CD4-positive, alpha-beta T cell treated with Interleukin-15 for 1 hour (primary cell): ENCODE measurements at regions not wholly inside any gene's neighbourhood (a gene's known extent, or its start where the extent isn't known, plus 50 kb on each side); places are given as distances from the start of the nearest gene placed in this dataset.
"Not testable (repeated sequence)": the region's sequence is repeated elsewhere in the genome, so short reads cannot be mapped to it uniquely, and the experiment has no call there.

Source experiments
- DNase-seq: peaks from one replicate; pipeline ENCODE4 v3.0.0-alpha.2; 2020

DNA sequence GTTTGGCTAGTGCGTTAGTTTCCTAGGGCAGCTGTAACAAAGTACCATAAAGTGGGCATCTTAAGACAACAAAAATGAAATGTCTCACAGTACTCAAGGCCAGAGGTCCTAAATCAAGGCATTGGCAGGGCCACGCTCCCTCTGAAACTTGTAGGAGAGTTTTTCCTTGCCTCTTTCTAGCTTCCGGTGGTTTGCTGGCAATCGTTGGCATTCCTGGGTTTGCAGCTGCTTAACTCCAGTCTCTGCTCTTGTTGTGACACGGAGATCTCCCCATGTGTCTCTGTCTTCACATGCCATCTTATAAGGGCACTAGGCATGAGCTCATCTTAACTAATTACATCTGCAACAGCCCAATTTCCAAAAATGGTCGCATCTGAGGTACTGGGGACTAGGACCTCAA is 362.0 kb upstream of the BOD1L1 start:
- DNase-seq = no peak

DNA sequence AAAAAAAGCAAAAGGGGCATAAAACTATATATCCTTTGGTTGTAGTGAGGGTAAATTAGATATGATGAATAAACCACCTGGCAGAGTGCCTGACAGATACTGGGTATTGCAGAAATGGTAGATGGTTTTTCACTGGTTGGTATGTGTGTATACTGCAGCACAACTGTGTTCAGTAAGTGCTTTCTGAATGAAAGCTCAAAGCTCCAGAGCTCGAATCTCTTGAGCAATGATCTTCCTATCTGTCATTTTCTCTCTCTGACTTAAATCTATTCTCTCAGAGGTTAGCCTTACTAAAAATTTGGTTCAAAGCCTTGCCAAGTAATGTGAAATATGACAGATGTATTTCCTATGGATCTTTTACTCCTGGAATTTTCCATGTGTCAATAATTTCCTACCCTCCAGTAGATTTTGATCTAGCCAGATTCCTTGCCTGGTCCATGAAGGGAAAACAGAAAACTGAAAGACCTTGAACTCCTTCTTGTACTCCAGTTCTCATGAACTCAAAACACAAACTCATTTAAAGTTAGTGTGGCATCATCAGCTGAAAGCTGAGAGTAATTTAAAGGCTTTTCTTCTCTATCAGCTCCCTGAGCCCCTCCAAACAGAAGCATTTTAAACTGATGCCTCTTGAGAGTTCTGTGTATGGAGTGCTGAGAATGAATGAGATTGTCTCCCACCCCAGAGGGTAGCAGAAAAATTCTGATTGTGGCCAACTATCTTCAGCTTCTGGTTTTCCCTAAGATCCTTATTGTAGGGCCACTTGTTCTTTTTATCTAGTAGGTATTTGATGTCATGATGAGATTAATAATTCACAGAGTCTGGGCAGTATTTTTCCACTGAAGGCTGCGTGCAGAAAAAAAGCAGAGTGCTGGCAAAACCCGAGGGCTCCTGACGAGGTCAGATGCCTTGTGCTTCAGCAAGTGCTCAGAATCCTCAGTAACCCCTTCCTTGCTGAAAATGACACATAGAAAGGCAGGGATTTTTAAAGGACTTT is 363.4 kb upstream of the BOD1L1 start:
- no peak for DNase-seq

DNA sequence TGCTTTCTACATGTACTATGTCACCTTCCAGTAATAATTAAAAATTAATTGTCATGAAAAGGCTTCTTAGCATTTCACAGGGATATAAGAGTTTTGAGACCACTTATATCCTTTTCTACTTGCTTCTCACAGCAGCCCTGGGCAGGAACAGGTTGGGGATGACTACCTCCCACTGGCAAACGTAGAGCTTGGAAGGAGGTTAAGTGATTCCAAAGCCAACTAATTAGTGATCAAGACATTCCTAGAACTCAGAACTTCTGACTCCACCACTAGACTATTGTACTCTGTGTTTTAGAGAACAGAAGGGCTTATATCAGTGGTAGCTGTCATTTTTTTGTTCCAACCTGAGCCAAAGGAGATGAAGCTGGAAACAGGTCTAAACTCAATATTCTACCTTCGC is 364.5 kb upstream of the BOD1L1 start:
- DNase-seq = no peak

DNA sequence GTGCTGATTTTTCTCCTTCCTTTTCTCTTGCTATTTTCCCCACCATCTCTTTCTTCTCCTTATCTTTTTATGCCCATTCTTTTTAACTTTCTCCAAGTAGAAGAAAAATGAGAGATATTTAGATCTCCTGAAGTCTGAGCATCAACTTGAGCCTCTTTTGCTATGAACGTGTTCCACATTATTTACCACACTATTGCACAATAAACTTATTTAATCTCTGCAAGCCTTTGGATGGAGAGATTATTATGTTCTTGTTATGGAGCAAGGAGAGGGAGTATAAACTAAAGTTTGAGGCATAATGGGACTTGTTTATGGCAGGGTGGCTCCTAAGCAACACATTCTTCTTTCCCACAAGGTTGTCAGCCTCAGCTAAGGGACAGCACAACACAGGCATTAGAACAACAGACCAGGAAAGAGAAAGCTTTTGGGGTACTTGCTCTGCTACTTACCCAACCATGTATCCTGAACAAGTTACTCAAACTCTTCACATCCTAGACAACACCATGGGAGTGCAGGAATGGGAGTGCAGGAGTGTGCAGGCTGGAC is 365.5 kb upstream of the BOD1L1 start:
- DNase-seq = no peak

DNA sequence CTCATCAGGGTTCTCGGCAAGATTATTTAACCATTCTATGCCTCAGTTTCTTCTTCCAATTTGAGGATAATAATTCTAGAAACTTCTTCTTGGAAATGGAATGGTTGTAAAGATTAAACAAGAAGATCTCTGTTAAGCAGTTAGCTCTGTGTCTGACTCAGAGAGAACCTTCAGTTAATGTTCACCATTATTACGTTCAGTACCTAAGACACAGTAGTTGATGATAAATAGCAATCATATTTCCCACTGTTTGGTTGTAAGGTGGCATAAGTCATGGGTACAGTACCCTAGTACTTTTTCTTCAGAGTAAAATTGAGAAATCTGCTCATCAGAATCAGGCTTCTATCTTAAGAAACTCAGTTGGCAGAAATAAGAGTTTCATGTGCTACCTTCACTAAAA is 366.5 kb upstream of the BOD1L1 start:
- DNase-seq = no peak

DNA sequence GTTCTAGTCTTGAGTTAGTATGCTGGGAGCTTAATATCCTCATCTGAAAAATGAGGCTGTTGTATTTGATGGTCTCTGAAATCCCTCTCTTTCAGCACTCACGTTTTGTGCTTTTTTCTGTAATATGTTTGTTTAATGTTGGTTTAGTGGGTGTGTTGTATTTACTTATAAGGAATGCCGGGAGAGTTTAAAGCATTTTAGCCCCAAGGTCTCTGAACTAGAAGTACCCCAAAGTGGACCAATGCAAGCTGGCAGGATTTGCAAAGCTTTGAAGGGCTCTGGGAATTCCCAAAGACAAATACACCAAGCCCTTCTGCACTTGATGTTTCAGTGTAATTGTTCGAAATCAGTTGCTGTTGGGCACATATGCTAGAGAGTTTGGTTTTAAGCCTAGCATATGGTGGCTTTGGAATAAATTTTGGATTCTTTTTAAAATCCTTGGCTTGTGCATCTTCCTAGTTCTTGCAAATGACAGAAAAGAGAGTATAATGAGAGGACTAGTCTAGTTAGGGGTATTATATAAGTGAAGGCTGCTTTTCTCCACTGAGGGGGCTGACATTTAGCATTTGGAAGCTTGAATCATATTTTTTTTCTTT is 371.4 kb upstream of the BOD1L1 start:
- no peak for DNase-seq

DNA sequence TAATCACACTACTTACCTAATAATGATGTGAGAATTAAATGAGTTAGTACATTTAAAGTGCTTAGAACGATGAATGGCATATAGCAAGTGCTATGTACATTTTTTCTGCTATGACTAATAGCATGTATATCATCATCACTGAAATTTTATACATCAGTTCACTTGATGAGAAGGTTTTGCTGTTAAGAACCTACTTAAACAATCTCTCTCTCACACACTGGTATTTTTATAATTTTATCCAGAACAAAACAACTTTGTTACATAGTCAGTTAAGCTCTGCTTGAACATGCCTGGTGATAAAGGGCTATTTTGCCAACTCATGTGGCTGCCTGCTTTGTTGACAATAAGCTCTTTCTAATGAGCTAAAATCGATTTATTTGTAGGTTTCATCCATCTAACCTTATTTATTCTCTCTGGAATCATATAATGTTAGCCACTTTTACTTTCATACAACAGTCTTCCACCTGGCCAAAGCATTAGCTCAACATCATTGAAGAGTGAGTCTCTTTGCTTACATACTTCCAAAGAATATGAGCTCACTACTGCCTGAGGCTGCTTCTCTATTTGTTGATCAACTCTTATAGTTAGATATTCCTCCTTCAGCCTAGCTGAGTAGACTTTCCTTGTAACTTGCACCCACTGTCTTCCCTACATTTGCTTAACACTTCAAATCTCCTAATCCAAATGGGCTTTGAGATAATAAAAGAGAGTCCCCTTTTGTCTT is 372.7 kb upstream of the BOD1L1 start:
- DNase-seq = no peak

DNA sequence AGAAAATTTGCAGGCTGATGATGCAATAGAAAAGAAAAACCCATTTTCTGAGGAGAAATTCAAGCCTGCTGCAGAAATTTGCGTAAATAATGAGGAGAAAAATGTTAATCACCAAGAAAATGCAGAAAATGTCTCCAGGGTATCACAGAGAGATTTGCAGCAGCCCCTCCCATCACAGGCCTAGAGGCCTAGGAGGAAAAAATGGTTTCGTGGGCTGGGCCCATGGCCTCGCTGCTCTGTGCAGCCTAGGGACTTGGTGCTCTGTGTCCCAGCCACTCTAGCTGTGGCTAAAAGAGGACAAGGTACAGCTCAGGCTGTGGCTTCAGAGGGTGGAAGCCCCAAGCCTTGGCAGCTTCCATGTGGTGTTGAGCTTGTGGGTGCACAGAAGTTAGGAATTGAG is 374.8 kb upstream of the BOD1L1 start:
- not testable (repeated sequence) for DNase-seq

DNA sequence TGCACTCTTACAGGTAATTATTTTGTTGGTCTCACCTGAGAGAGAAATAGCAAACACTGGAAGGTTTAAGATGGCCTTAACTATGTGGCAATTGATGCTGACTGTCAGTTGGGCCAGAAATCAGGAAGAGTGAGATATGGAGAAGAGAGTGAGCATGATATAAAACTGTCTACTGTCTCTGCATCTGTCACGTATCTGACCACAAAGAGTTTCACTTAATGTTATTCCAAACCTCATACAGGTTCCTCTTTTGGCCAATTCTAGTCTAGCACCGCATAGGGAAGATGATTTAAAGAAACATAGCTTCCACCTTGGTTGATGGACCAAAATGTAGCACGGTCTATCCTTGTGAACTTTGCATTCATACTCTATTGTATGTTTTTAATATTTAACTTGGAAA is 381.0 kb upstream of the BOD1L1 start:
- no peak for DNase-seq

DNA sequence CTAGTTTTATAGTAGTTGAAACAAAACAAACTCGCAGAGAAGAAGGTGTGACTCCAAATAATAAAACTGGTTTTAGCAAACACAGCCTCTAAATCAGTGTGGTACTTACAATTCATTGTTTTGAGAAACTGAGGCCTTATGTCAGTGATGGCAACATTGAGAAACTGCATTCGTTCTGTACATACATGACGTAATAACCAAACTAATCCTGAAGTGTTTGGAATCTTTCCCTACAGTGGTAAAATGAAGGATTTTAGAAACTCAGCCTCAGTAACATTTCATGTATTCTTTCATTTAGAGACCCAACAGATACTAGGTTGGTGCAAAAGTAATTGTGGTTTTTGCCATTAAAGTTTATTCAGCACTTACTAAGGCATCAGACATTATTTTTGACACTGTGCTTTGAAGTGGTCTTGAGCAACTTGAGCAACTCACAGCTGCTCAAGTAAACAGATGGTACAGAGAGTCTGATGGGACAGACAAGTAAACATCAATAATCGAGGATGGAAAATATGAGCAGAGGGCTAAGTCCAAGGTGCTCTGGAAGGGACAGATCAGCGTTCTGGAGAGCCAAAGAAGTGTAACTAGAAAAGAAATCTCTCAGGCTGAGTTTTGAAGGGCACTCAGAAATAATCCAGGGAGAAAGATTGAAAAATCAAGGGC is 390.8 kb upstream of the BOD1L1 start:
- DNase-seq = no peak

DNA sequence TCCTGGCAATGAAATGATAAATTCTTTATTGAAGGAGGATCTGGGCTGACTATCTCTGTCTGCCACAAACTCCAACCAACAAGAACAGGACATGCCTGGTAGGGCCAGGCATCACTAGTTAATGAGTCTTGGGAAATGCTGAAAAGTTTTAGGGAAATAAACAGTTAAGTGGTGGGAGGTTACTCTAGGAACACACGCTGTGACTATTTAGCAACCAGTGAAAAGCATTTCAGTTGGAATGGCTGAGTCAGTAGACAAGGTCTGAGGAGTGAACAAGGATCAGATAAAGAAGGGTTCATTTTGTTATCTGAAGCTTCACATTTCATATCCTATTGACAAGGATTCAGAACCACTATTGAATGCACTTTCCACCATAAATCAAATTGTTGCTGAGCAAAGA is 394.9 kb upstream of the BOD1L1 start:
- DNase-seq = no peak

DNA sequence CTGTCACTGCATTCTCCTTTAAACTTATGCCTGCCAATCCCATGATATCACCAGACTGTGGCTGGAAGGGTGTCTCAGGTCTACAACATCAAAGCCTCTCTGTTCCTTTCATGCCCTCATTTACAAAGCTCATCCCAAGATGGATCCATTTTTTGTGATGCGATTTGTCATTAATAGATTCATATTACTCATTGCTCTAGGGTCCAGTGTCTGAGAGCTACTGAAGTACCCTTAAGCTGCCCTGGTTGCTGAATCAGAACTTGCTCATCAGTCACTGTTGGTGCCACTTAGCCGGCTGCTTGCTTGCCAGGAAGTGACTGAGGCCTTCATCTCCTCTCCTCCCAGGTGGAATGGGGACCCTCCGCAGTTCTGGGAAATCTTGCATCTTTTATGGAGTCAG is 395.5 kb upstream of the BOD1L1 start:
- no peak for DNase-seq

DNA sequence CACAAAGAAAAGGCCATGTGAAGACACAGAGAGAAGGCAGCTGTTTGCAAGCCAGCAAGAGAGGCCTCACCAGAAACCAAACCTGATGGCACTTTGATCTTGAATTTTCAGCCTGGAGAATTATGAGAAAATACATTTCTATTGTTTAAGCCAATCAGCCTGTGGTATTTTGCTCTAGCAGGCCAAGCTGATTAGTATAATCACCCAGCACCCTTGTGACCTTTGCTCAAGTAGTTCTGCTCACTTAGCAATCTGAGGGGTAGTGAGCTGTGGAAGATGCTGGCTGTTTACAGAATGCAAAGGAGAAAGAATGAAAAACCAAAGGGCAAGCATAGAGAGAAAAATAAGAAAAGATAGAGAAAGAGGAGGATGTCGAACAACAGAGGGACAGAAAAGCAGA is 396.4 kb upstream of the BOD1L1 start:
- DNase-seq = no peak

DNA sequence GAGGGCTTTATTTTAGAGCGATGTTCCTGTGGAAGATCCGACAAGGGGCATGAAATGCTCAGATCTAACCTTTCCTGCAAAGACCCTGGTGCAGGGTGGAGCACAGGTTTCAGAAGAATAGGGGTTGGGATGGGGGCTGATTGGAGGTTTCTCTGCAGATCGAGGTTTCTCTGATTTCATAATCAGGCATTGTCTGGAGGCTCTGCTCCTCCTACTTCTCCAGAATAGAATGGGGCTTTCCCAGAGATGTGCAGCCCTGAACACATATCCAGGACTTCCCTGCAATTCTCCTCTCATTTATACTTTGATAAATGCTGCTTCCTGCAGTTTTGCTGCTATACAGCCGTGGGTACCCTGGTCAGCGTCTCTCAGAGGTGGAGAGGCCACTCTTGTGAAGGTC is 397.6 kb upstream of the BOD1L1 start:
- no peak for DNase-seq

DNA sequence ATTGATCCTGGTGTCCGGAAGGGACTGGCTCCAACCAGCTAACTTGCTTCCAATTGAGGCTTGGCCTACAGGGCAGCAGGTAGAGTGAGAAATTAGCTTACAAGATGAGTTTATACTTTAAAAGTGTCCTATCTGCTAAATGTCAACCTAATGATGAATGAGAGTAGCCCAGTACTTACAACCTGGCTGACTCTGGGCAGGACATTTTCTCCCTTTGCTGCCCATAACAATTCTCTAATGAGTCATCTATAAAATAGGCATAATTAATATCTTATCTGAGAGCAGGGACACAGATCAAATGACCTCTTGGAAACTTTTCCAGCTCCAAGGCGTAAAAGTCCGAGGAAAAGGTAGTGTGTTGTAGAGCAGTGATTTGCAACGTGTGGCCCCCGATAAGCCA is 398.4 kb upstream of the BOD1L1 start:
- DNase-seq = no peak

DNA sequence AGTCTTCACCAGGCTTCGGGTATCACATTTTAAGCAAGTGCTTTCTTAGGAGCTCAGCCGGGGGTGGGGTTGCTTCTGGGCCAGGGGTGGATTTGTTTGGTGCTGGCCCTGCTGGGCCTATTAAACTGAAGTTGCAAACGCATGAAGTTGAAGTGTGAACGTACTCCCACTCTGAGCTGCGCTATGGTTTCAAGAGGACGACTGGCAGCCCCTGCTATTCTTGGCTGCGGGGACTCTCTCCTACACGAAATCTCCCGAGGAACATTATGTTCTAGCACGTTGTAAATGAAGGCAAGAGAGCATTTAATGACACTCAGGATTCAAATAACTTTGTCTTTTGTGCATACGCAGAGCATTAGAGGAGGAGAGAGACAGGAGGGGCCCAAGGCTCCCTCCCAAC is 401.3 kb upstream of the BOD1L1 start:
- no peak for DNase-seq

DNA sequence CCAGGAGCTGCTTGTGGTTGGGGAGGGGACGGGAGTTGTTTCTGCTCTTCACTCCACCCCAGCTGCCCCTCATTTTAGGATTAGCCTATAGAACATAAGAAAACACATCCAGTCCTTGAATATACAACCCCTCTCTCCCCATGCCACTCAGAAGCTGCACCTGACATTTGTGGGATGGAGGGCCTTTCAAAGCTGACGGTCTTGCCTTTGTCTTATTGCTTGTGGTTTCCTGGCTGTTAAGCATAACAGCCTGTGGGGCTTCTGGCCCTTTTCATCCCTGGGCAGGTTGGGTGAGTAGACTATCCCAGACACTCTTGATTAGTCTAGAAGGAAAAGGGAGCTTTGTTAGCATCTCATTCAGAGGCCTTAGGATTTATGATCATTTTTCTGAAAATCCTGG is 407.6 kb upstream of the BOD1L1 start:
- DNase-seq = no peak

DNA sequence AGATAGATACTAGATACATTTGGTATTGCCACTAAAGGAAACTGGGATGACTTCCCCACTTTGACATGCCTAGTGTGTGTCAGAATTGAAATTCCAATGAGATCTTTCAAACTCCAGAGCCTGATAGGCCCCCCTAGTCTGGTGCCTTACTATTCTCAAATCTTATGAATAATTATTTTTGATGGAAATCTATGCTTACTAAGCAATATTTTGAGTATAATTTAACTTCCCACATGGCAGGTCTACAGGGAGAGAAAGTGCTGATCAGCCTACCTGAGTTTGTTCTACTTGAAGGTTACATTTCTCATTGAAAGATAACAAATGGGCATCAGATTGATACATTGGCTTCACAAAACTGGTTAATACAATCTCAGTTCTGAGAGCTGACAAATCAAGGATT is 415.7 kb upstream of the BOD1L1 start:
- no peak for DNase-seq

DNA sequence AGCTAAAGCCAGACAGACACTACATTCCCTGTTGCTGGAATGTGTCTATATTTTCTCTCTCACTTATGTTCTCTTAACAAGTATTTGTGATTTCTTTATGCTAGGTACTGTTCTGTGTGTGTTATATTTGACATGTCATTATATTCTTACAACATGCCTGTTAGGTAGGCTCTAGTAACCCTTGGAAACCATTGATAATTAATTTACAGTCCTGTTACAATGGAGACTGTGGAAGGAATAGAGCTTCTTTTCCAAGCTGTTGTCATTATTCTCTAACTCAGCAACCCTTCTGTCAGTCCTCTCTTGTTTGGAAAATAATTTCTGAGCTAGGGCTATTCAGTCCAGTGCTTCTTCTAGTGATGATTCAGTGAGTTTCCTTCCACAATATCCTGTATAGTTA is 419.1 kb upstream of the BOD1L1 start:
- no peak for DNase-seq

DNA sequence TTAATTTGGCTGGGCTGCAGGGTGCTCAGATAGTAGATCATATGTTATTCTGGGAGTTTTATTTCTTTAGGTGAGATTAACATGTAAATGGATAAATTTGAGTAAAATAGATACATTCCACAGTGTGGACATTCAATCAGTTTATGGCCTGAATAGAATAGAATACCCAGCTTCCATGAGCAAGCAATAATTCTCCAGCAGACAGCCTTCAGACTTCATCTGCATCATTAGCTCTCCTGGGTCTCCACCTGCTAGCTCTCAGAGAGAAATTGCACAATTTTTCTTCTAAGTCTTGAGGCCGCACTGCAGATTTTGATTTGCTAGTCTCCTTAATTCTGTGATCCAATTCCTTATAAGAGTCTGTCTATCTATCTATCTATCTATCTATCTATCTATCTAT is 420.3 kb upstream of the BOD1L1 start:
- no peak for DNase-seq

DNA sequence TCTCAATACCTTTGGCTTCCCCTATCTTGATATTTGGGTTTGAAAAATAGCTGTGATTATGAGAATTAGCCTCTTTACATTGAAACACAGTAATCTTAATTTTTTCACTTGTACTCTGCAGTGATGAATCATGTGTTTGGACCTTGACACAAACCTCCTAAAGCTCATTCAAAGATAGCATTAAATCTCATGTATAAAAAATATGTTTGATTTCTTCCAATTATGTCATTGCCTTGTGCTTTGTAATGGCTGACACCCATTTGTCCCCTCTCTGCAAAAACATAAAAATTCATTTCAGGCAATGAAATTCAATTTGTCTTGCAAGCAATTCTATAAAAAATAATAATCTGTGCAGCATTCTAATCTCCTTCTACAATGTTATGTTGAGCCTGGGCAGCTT is 422.4 kb upstream of the BOD1L1 start:
- no peak for DNase-seq

DNA sequence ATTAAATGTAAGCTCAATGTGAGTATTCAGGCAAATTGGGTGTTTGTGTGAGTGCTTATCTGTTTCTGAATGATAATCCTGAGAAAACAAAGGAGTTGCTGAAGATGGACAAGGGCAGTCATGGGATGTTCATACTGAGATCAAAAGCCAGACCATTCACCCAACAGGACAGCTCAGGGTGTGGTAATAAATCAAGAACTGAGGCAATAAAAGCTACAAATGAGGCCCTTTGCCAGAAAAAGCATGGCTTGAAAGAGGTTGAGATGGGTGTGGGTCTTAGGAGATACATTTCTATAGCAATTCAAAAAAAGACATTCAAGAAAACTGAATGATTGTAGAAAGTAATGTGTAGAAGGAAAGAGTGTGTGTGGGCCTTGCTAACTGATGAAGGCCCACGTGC is 425.8 kb upstream of the BOD1L1 start:
- DNase-seq = no peak

DNA sequence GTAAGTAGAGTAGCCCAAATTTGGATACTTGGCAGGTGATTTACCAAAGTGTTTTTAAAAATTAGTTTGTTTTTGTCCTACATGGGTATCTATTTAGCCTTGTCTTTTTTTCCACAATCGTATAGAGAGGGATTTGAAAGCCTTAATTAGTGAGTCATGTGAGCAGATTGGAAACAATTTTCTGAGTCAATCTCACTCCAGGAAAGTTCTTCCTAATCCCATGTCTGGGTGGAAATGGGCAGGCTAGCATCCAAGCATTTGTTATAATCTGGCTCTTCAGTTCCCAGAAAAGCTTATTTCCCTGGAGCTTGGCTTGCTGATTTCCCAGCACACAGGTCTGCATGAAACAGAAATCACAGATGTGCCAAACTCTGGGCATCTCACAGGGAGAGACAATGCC is 426.9 kb upstream of the BOD1L1 start:
- DNase-seq = no peak
